Activated CD8-positive, alpha-beta memory T cell treated with anti-CD3 and anti-CD28 coated beads, Interleukin-2, amount 50 U/mL, for 48 hours (primary cell): ENCODE measurements at regions not wholly inside any gene's neighbourhood (a gene's known extent, or its start where the extent isn't known, plus 50 kb on each side); places are given as distances from the start of the nearest gene placed in this dataset.
"Not testable (repeated sequence)": the region's sequence is repeated elsewhere in the genome, so short reads cannot be mapped to it uniquely, and the experiment has no call there.

Experiments
- DNase-seq: peaks from one replicate; pipeline ENCODE4 v3.0.0-alpha.2; 2020

DNA sequence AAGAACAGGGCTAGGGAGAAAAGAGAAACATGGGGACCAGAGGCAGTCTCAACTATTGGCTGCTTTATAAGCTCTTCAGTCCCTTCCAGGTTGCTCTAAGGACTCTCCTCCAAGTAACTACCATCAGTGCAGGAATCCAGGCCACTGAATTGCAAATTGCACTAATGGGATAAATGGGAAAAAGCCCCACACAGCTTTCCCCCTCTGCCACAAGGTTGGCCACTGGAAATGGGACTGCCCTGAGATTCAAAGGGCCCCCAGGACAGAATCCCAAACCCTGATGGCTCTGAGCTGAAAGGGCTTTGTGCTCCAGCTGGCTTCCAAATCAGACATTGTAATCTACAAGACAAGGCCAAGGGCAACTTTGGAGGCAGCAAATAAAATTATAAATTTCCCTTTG, 633.2 kb downstream of the ACTR3B start:
- DNase-seq = no peak

DNA sequence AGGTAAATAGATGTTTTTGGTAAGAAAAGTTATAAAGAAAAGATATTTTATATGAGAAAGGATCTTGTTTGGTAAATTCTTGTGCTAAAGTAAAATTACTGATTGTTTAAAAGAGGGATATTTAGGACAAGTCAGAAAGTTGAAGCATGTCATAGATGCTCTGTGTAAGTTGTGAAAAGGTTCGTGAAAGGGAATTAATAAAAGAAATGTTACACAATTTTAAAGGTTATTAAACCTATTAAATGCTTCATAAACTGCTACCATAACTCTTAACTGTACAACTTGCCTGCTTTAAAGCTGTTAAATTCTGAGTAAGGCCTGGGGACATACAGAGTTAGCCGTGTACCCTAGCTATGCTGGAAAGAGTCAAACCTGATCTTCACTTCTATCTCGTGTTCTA, 634.1 kb downstream of the ACTR3B start:
- no peak for DNase-seq

DNA sequence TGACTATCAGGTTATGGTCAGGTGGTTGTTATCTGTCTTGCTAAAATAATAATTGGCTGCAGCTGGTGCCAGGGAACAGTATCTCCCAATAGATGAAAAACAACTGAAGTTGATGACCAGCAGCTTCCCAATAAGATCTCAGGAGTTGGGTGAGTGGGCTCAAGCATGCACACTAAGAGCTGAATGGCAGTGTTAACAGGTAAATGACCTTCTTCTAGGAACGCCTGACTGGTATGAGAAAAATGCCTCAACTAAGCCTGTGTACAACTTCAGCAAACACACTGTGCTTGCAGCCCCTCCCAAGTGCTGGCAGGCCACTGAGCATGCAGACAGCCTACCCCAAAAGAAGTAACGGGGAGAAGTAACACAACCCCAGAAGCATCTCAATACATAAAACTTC, 636.9 kb downstream of the ACTR3B start:
- DNase-seq = no peak

DNA sequence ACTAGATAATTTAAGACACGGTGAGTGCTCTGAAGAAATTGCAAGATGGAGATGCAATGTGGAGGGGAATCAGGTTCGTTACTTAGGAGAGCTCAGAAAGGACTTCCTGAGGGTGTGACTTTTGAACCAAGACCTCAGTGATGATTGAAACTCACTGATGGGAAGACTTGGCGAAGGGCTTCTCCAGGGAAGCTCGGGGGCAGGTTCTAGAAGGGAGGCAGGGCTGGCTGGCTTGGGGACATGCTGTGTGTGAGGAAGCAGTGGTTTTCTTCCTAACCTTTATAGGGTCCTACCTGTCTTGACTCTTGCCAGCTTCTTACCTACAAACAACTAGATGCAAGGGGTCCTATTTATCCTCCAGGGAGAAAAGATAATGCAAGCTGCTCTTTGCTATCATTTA, 637.9 kb downstream of the ACTR3B start:
- no peak for DNase-seq

GRCh38 chr7:153397906-153398305, 638.4 kb downstream of the ACTR3B start:
- no peak for DNase-seq

GRCh38 chr7:153398370-153398769, 638.8 kb downstream of the ACTR3B start:
- no peak for DNase-seq

DNA sequence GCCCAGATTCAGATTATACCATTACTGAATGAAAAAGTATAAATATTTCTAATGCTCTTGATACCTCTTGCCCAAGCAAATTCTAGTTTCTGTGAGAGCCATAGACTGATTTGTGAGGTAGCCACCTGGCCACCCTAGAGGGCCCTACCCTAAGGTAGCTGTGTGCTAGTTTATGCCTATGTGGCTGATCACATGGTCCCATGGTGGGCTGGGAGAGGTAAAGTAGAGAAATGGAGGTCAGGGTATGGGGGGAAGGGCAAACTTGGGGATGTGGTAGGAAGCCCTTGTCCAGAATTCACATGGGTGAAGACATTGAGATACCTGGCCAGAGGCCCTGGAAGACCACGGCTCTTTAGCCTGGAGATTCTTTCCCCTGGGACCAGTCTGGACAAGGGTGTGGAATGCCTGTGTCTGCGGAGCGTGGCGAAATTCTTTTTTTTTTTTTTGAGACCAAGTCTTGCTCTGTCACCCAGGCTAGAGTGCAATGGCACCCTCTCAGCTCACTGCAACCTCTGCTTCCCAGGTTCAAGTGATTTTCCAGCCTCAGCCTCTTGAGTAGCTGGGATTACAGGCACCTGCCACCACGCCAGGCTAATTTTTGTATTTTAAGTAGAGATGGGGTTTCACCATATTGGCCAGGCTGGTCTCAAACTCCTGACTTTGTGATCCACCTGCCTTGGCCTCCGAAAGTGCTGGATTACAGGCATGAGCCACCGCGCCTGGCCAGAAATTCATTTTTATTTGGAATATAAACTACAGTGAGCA, 639.4 kb downstream of the ACTR3B start:
- DNase-seq = no peak

DNA sequence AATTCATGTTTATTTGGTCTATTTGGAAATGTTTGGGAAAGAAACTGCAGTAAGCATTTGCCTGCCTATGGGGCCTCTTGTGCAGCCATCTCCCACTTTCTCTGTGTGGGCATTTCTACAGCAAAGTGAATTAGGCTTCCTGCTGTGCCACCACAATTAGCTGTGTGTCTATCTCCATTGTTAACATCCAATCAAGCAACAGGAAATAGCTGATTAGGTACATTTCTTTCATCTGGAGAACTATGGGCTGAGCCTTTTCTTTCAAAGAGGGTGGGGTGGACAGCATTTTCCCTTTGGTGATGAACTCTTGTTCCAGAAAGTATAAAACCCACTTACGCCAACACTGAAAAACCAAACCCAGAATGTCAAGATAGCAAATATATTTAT, 640.0 kb downstream of the ACTR3B start:
- no peak for DNase-seq

DNA sequence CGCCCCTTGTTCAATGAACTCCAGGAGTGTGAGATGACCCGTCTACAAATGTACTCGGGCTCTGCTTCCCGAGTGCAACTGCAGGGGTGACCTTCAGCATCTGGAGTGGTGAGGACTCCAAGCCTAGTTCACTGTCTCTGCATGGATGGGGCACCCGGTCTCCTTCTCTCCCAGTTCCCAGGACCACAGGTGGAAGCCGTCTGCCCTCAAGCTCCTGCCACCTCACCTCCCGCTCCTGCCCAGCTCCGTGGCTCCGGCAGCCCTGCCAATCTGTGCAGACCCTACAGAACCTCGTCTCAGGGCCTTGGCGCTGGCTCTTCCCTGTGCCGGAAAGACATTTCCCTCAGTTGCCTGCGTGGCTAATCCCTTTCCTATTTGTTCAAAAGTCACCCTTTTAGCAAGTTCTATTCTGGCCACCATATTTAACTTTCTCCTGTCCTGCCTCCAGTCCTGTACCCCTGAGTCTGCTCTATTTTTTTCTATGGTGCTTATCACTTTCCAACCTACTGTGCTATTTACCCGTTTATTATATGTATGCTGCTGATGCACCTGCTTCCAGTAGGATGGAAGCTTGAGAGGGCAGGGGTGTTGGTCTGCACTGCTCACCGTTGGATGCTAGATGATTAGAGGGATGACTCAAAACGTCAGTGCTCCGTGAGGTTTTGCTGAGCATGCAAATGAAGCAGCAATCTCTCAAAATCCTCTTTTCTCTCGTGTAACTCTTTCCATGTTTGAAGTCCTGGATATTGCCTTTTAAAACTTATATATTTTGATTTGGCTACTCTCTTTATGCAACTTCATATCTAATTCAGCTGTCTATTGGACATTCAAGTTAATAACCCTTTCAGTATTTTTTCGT, 641.4 kb downstream of the ACTR3B start:
- DNase-seq = no peak

DNA sequence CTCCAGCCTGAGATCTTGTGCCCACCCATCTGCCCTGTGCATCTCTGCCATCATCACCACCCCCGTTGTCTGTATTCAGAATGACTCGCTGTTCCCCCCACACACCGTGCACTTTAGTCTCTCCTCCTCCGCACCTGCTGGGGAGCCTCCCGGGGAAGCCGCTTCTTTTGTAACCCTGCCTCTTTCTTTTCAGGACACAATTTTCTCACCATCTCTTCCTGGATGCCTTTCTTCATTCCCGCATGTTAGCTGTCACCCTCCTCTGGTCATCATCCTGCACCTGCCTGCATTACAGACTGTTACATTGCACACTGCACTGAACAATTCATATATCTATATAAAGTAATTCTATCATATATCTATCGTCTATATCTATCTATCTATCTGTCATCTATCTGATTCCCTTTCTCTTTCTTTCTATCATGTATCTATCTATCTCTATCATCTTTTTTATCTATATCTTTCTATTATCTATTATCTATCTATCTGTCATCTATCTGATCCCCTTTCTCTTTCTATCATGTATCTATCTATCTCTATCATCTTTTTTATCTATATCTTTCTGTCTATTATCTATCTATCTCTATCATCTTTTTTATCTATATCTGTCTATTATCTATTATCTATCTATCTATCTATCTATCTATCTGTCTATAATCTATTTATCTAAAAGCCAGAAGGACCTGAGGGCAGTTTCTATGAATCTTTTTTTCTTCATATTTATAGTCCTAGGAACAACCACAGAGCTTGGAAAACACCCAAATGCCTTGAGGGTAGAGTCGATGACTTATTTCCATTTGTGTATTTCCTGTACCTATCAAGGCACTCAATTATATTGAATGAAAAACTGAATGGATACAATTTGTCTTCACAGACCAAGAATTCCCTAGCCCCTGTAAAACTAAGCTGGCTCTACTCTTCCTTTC, 642.5 kb downstream of the ACTR3B start:
- no peak for DNase-seq

DNA sequence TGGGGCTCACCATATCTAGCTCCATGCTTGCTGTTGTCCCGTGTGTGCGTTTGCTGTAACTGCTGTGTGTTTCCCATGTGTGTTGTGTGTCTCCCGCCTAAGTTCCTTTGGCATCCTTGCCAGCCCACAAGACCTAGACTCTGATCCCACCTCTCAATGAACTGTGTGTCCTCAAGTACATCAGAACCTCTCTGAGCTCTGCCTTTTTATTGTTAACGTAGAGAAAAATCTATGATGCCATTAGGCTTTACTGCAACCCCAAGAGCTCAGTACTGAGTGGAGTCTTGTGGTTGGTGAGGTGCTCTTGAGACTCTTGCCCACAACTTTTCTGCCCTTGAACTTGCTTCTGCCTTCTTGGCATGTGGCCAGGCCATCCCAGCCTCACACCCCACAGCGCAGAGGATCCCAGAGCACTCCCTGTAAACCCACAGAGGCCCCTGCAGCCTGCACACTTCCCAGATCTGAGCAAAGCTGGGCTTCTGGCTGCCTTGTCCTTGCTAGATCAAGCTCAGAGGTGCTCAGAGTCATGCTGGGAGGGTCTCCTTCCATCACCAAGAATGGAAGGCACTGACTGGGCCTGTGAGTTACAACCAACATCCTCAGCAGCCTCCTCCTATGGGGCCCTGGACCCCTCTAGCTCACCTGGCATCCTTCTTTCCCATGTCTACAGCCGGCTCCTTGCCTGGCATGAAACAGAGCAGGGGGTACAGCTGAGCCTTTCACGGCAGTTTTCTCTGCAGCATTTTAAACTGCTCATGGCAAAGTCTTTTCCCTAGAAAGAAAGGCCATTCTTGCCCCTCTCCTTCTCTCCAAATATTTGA, 643.4 kb downstream of the ACTR3B start:
- DNase-seq = no peak

- no peak for DNase-seq
Measured at GRCh38 chr7:153404124-153404523, 644.6 kb downstream of the ACTR3B start.

GRCh38 chr7:153404781-153405279, 645.3 kb downstream of the ACTR3B start:
- no peak for DNase-seq

- DNase-seq = no peak
Measured at GRCh38 chr7:153405704-153406485, 646.3 kb upstream of the DPP6 start.

DNA sequence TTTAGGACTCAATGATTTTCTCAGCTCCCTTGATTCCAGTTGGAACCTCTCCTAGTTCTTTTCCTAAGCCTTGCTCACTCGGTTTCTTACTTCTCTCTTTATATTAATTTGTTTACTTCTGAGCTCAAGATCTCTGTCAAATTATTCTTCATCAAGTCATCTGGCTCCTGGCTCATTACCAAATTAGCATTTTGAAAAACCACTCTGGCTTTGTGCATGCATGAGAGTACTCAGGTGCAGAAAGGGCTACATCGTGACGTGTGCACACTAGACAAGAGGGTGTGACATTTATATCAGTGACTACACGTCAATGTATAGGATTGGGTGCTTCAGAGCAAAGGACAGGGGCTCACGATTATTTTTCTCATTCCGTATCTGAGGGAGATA, 645.7 kb upstream of the DPP6 start:
- DNase-seq = no peak

GRCh38 chr7:153407291-153408046, 644.7 kb upstream of the DPP6 start:
- no peak for DNase-seq

DNA sequence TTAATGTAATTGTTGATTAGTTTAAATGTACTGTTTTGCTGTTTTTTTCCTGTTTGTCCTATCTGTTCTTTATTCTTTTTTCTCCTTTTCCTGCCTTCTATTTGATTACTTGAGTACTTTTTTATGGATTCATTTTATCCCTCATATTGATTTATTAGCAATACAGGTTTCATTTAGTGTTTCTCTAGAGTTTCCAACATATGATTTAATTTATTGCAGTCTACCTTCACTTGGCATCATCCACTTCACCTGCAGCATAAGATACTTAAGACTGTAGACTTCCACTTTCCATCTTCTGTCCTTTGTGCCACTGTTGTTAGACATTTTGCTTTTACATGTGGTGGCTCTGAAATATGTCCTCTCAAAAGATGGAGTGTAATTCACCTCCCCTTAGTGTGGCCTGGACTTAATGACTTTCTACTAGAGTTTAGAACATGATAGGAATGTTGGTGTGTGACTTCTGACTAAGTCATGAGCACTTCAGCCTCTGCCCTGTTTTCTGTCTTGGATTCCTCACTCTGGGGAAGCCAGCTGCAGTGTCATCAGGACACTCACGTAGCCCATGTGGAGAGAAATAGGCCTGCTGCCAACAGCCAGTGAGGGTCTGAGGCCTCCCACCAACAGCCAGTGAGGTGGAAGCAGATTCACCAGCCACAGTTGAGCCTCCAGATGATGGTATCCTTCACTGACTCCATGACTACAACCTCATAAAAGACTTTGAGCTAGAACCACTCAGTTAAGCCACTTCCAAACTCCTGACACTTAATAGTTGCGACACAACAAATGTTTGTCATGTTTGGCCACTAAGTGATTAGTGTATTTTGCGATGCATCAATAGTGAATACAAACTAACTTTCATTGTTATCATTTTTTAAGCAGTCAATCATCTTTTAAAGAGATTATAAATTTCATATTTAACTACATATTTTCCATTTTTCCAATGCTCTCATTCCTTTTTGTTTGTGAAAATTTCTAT, 643.5 kb upstream of the DPP6 start:
- no peak for DNase-seq

- DNase-seq = not testable (repeated sequence)
Measured at GRCh38 chr7:153409567-153410342, 642.4 kb upstream of the DPP6 start.
